NCI-H1048 (cell line): ENCODE measurements at regions not wholly inside any gene's neighbourhood (a gene's known extent, or its start where the extent isn't known, plus 50 kb on each side); places are given as distances from the start of the nearest gene placed in this dataset.
"Not testable (repeated sequence)": the region's sequence is repeated elsewhere in the genome, so short reads cannot be mapped to it uniquely, and the experiment has no call there.

ENCODE experiments used
- DNase-seq: peaks from one replicate; lab custom pipeline; 2025; lab: John Stamatoyannopoulos, UW

DNA sequence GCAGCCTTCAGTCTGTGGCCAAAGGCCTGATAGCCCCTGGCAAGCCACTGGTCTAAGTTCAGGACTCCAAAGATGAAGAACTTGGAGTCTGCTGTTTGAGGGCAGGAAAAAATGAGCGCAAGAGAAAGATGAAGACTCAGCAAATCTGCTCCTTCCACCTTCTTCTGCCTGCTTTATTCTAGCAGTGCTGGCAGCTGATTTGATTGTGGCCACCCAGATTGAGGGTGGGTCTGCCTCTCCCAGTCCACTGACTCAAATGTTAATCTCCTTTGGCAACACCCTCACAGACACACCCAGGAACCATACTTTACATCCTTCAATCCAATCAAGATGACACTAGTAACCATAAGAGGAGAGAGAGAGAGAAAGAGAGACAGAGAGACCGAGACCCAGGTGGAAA is 127.6 kb downstream of the UTP18 start:
- DNase-seq = no peak

DNA sequence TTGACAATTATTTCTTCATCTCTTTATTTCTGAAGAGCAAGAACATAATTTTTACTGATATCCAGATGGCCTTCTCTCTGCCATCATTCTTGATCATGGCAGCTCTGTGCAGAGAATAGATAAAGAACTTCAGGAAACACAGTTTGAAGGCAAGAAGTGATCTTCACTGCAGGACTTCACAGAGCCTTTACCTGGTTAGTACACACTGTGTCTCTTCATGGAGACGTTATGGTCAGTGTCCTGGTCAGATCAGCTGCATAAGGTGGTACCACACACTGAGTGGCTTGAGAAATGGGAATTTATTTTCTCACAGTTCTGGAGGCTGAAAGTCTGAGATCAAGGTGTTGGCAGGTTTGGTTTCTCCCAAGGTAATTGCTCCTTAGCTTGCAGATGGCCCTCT is 129.5 kb downstream of the UTP18 start:
- no peak for DNase-seq

- DNase-seq = no peak
Measured at GRCh38 chr17:51391982-51392654, 131.8 kb downstream of the UTP18 start.

GRCh38 chr17:51395621-51396020 is 135.3 kb downstream of the UTP18 start:
- DNase-seq = no peak

GRCh38 chr17:51397361-51398127 is 137.2 kb downstream of the UTP18 start:
- DNase-seq = no peak

- no peak for DNase-seq
Measured at GRCh38 chr17:51398128-51398525, 137.8 kb downstream of the UTP18 start.

DNA sequence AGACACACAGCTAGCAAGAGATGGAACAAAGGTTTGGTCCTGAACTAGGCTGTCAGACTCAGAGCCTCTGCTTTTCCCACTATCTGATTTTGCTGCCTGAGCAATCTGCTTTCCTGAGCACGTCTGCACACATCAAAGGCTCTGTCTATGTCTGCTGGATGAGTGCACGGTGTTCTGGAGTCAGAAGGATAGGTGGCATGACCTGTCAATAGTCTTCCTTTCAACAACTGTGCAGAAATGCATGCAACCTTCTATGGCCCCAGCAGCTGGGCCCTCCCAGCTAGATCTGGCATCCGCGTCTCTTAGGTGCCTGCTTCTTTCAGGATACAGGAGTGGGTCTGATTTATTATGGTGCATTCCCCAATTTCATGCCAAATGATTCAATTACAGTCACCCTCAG is 138.3 kb downstream of the UTP18 start:
- no peak for DNase-seq

DNA sequence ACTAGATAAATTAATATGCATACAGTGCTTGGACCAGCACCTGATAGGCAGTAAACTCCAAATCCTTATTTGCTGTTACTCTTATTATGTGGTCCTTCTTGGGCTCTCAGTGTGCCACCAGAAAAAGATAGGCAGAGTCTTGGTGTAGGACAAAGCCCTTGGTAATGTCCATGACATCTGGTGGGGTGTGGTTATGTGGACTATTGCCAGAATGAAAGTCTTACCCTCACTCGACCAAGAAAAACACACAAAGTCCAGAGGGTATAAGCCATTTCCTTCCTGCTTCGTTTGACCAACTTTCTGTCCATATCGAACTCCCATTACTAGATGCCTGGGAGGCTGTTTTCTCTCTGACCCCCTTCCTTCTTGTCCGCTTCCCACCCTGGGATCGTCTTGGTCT is 140.9 kb downstream of the UTP18 start:
- DNase-seq = no peak

- DNase-seq = no peak
Measured at GRCh38 chr17:51402899-51403298, 142.6 kb downstream of the UTP18 start.

GRCh38 chr17:51407576-51407975 is 147.2 kb downstream of the UTP18 start:
- DNase-seq = no peak

DNA sequence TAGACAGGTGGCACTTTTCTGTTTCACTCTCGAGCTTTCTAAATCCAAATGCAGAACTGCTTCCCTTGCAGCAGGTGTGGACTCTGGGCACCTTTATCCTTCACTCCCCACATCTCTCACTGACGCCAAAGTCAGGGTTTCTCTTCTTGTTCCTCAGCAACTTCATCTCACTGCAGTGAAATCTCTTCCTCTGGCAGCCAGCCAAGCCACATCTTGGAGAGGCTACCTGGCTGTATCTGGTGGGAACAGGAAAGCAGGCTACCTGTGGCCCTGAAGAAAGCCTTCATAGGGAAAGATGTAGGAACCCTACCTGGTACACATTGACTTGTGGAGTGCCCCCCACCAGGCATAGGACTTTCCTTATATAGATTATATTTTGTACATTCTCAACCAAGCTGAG is 159.1 kb downstream of the UTP18 start:
- DNase-seq = no peak

DNA sequence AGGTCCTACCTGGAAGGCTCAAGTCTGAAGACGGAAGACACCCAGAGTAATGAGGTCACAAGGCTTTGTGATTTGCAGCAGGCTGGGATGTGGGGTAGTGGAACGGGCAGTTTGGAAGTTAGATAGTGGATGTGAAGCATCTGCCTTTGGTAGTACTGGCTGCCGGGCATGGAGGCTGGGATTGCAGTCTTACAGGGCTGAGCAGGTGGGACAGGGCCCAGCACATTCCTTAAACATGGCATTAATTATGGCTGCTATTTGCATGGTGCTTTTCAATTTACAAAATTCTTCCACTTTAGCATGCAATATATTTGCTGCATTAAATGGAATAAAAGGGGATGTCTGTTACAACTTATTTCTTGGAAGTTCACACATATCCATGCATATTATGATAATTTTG is 161.2 kb downstream of the UTP18 start:
- no peak for DNase-seq

DNA sequence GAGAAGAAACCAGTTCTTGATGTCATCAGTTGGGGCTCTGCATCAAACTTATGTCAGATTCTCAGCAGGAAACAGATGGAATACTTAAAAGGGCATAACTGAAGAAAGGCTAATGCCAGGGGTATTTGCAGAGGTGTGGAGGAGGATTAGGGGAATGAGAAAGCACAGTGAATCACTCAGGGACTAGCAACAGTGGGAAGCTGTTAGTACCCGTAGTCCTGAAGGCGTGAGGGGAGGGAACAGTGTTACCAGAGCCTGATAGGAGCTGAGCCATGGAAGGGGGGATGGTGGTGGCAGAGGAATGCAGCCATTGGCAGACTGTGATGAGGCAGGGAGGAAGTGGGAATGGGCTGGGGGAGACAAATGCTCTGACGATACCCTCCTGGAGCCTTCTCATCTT is 162.3 kb downstream of the UTP18 start:
- DNase-seq = no peak

- DNase-seq = no peak
Measured at GRCh38 chr17:51423421-51424160, 163.2 kb downstream of the UTP18 start.

DNA sequence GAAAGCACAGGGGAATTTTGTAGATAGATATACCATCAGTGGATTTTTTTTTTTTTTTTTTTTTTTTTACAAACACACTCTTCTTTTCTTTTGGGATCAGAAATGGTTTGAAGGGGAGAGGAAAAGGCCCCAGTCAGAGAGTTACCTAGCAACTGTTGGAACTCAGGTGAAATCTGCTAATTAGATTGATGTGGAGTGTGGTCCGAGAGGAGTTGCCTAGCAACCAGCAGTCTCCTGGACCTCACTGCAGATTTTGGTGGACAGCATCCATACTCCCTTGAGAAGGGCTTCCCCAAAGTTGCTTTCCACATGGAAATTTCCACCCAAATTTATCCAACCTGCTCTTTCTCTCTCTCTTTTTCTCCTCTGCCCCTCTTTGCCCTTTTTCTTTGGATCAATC is 165.4 kb downstream of the UTP18 start:
- no peak for DNase-seq

DNA sequence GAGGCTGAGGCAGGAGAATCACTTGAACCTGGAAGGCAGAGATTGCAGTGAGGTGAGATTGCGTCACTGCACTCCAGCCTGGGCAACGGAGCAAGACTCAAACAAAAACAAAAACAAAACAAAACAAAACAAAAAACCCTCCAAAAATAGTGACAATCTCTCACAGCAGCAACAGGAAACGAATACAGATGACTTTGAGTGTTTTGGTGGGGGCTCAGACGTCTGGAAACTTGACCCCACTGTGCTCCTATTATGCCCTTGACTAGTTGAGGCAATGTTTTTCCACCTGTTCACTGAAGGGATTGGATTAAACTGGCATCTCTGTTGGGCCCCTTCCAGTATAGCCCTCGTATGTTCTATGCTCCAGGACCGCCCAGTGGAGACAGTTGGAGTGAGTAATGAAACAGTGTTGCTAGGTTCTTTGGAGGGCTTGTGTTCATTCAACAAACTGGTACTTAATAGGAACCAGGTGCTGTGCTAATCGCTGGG is 167.0 kb downstream of the UTP18 start:
- no peak for DNase-seq

DNA sequence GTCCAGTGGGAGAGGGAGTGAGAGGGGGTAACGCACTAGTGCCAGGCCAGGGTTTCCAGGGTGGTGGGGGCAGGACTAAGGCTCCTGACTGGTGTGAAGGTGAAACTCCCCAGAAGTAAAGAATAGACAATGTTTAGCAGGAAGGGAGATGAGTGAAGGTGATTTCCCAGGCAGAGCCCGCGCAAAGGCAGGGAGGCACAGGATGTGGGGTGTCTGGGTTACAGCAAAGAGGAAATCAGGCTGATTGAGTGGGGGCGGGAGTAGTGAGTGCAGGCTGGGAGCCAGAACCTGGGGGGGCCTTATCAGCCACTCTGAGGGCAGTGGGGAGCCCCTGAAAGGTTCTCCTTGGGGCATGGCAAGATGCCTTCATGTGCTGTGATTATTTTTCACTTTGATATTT is 167.5 kb downstream of the UTP18 start:
- no peak for DNase-seq

GRCh38 chr17:51428668-51429495 is 168.5 kb downstream of the UTP18 start:
- DNase-seq = no peak

DNA sequence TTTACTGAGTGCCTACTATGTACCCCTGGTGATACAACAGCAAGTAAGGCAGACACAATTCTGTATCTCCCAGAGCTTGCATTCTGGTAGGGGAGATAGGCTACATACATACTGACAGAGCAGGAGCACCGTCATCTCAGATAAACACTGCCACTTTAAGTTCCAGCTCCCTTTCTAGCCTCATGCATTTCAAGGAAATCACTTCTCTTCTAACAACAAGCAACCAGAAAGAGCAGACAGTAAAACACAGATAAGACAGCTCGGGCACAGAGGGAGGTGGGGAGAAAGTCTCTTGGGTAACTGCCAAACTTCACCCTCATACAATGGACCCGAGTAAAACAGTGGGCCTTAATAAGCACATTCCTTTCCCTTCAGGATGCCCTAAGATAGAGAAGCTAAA is 169.6 kb downstream of the UTP18 start:
- DNase-seq = not testable (repeated sequence)

DNA sequence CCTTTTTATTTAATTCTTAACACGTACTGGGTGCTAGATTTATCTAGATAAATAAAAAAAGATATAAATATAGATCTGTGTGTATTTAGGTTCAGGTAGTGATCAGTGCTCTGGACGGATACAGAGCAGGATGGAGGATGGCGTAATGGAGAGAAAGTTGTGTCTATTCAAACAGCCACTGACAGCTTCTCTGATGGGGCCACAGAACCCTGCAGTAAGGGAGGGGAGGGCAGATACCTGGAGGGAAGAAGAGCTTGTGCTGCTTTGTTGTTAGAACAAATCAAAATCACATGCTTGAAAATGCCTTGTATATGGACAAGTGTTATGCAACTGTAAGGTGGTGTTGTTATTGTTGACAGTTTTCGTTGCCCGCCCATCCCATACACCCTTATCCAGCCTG is 170.2 kb downstream of the UTP18 start:
- no peak for DNase-seq

DNA sequence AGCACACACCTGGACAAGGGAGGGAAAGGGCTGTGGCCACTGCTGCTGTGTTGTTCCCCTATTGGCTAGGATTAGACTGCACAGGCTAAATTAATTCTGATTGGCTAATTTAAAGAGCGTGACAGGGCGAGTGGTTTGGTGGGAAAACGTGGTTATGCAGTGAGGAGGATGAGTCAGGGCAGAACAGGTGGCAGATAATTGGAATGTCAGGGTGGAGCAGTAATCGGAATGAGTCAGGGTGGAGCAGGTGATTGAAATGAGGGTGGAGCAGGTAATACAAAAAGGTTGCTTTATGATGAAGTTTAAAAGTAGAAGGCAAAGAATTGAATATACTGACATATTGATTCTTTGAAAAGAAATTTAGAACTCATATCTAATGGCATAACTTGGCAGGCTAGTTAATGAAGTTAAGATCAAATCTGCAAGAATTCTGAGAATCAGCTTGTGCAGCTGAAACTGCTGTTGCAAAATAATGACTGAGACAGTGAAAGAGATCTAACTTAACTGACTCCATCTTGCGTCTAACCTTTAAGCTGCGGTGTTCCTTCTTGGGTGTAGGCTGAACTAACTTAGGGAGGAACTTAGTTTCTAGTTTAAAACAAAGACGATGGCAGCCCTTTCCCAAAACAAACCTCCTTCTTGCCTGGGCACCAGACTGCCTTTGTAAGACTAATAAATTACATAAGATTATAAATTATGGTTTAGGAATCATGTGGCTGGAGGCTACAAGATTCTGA is 174.3 kb downstream of the UTP18 start:
- DNase-seq = no peak
